GM10266 (cell line): ENCODE measurements at regions not wholly inside any gene's neighbourhood (a gene's known extent, or its start where the extent isn't known, plus 50 kb on each side); places are given as distances from the start of the nearest gene placed in this dataset.

Experiments
- DNase-seq: peaks from one replicate; pipeline ENCODE4 v3.0.0; 2012; ENCODE audit errors: extremely low spot score
- TF ChIP-seq, protein P1 (sequence below): IDR thresholded peaks from 2 replicates; pipeline ENCODE4 v1.5.1; 2012; ENCODE audit warnings: mild to moderate bottlenecking, low read depth; ENCODE audit not compliant: control insufficient read depth, insufficient read depth; ENCODE audit errors: missing control alignments

DNA sequence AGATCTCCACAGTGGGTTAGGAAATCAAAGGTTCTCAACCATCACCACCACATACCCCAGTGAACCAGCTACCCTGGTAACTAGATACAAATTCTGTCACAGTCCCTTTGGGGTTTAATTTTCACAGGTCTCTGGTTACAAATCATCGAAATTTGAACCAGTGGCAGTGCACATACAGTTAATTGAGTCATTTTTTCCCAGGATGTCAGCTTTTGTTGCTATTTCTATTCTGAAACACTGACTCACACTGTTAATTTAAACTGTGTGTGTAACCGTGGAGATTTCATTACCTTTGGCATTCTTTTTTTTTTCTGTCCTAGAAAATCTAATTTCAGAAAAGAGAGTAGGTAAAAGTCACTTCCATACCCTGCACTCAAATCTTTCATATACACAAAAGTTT is 511.5 kb downstream of the TOX3 start:
- TF ChIP-seq, protein P1, sequence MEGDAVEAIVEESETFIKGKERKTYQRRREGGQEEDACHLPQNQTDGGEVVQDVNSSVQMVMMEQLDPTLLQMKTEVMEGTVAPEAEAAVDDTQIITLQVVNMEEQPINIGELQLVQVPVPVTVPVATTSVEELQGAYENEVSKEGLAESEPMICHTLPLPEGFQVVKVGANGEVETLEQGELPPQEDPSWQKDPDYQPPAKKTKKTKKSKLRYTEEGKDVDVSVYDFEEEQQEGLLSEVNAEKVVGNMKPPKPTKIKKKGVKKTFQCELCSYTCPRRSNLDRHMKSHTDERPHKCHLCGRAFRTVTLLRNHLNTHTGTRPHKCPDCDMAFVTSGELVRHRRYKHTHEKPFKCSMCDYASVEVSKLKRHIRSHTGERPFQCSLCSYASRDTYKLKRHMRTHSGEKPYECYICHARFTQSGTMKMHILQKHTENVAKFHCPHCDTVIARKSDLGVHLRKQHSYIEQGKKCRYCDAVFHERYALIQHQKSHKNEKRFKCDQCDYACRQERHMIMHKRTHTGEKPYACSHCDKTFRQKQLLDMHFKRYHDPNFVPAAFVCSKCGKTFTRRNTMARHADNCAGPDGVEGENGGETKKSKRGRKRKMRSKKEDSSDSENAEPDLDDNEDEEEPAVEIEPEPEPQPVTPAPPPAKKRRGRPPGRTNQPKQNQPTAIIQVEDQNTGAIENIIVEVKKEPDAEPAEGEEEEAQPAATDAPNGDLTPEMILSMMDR = no peak
- no peak for DNase-seq

DNA sequence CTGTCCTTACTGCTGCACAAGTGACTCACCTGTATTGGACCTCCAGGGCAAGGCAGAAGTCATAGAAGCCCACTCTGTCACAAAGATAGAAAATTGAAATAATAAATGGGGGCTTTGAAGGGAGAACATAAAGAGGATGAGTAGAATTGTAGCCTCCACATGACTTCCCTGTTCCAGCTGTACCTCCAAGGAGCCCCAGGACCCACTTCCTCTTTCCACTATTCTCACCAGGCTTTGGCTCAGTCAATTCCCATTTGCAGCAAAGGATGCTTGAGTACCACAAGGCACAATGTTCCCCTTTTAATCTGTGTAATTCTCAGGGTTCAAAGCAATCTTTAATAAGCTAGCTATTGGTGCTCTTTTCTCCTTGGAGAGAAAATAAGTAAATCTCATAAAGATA is 512.1 kb downstream of the TOX3 start:
- DNase-seq = no peak
- TF ChIP-seq, protein P1 = no peak

DNA sequence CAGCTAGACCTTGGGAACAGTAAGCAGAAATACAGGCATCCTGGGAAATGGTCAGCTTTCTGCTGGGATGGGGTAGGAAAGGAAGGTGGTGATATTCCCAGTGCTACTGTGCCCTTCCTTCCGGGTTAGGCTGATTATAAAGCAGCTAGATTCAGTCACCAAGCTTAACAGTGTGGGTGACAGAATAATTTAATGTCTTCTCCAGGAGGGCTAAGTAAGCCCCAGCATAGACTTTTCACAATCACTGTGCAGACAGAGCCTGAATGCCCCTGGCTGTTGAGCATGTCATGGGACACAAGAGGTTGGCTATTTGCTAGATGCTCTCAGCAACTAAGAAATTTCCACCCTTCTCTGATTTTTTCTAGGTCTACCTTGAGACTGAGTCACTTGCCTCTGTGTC is 513.0 kb downstream of the TOX3 start:
- no peak for DNase-seq
- TF ChIP-seq, protein P1 = no peak

DNA sequence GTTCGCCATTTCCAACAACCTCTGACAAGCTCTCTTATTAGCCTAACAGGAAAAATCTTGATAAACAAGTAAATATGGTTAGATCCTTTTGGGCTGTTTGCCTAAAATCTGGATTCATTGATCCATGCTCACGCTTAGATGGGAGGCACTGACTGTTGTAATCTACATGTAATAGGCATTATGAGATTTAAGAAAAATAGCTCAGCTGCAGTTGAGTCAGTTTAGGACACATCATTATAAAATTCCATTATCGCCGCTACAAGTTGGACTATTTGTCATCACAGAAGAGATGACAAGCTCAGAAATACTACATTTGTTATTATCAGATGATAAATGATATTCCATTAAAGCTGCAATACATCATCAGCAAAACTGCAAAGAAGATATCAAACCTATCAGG is 524.0 kb downstream of the TOX3 start:
- TF ChIP-seq, protein P1 = no peak
- no peak for DNase-seq

DNA sequence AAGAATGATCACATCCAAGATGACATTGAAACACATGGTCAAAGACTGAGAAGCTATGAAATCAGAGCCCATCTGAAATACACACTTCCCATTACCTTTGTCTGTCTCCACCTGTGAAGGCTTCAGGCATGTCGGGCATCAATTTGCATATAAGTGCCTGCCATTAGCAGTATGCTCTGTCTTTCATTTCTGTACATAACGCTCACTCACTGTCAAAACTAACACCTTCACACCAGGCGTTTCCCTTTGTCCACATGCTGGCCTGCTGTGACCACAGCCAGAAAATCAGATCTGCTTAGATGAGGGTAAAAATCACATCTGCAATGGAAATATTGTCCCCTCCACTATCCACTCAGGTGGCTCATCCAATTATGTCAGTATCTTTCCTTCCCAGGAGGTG is 524.8 kb downstream of the TOX3 start:
- TF ChIP-seq, protein P1 = no peak
- DNase-seq = no peak

DNA sequence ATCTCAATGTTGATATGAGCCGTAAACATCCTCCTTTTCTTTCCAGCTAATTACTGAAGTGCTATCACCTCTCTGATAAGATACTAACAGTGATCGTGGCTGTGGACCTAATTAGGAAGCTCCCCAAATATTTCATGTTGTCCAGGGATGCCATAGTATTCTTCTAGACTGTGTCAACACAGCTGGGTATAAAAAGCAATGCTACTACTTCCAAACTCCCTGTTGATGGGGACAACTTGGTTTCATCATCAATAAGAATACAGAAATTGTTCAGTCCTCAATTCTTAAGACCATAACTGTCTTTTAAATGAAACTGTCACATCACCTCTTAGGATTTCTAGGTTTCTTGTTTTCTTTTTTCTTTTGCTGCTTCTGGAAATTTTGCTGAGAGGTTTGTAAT is 530.6 kb downstream of the TOX3 start:
- TF ChIP-seq, protein P1 = no peak
- DNase-seq = no peak

DNA sequence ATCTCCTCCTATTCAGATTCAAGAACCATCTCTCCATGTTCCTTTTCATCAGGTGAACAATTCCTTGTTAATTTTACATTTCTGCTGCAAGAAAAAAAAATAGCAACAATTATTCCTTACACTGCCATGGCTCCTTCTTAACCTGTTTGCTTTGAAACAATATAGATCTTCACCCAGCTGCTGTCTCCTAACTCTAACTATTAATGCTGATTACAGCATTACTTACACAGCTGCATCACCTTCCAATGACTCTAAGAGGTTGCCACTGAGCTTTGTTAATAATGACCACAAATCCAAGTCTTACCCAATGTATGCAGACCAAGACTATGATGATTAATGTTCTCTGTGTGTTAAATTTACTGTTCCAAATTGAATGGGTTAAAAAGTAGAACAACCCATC is 541.4 kb downstream of the TOX3 start:
- TF ChIP-seq, protein P1 = no peak
- DNase-seq = no peak
